ENCODE measurements at regions not wholly inside any gene's neighbourhood (a gene's known extent, or its start where the extent isn't known, plus 50 kb on each side); places are given as distances from the start of the nearest gene placed in this dataset.
"Not testable (repeated sequence)": the region's sequence is repeated elsewhere in the genome, so short reads cannot be mapped to it uniquely, and the experiment has no call there.

DNA sequence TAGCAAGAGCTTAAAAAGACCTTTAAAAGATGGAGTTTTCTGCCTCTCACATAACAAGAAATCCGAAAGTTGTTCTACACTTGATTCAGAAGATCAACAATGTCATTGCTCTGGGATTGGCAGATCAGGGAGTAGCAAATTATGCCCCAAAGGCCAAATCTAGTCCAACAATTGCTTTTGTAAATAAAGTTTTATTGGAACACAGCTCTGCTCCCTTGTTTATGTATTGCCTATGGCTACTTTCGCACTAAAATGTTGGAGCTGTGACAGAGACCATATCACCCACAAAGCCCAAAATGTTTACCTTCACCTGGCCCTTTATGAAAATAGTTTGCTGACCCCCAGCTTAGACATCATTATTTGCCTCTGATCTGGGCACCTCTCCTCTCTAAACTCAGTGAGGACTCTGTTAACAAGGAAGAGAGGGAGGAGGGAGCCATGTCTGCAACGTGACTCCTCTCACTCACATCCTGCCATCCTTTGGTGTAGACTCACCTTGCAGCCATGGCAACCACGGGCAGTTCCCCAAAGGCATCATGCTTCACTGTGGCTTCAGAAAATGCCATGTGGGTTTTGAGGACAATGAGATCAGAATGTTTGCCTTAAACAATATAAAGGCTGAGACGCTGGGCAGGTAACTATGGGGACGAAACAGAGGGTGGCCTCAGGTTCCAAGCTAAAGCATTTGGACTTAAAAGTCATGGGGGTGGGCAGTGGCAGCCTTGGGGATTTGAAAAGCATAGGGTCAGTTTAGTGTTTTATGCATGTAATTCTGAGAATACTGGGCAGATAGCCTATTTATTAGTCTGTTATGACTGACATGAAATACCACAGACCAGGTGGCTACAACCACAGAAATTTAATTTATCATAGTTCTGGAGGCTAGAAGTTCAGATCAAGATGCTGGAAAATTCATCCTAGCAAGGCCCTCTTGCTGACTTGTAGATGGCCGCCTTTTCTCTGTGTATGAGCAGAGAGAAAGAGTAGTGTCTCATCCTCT is 149.7 kb upstream of the TNFAIP3 start:
- DNase-seq, result peak; percentile 75

DNA sequence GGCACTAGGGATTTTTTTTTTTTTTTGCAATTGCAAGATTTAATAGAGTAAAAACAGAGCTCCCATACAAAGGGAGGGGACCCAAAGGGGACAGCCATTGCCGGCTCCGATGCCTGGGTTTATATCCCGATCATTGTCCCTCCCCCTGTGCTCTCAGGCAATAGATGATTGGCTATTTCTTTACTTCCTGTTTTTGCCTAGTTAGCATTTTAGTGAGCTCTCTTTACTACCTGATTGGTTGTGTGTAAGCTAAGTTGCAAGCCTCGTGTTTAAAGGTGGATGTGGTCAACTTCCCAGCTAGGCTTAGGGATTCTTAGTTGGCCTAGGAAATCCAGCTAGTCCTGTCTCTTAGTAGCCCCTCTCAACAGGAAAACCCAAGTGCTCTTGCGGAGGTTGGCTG is 148.2 kb upstream of the TNFAIP3 start:
- DNase-seq, result not testable (repeated sequence)

DNA sequence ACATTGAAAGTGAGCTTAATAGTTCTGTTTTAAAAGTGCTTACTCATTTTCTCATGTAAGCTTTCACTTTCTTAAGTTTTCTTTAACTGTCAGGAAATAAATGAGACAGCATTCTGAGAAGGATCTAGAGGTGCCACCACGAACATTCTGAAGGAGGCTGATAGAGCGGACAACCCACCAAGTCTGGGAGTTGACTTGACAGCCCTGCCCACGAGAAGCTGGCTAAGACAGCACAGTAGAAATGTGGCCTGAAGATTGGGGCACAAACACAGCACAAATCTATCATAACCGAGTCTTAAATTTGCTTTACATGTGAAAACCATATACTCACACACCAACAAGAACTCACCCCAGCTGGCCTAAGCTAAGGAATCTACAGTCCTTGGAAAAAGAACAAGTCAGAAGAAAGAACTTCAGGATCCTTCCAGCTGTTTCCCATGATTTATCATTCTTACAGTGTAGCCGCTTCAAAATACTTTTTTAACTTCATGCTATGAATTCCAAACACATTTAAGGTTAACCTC is 144.2 kb upstream of the TNFAIP3 start:
- no peak for DNase-seq

DNA sequence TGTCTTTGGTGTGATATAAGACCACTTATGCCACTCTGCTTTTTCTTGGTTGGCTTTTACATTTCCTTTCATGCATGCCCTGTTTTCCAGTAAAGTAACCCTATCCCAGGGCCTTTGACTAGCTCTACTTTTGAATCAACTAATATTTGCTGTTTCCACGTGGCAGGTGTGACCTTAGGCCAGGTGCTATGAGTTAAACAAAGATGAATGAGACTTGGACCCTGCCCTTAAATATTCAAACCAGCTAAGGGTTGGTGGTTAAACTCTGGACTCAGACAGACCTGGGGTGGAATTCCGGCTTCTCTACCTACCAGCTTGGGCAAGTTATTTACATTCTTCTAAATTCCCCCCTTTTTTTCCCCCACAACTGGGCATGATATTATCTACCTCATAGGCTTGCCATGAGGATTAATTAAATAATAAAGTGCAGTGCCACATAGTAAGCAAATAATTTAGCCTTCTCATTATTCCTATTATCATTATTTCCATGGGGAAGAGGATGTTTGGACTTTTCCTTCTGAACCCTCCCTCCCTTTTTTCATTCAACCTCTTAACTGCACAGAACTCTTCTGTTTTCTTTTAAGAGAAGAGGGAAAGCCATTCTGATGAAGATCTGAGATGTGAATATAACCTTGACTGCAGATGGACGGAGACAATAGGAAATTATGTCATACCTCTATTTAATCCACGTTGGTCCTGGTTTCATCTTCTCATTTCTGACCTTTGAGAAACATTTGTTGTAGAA is 143.6 kb upstream of the TNFAIP3 start:
- DNase-seq, result no peak

DNA sequence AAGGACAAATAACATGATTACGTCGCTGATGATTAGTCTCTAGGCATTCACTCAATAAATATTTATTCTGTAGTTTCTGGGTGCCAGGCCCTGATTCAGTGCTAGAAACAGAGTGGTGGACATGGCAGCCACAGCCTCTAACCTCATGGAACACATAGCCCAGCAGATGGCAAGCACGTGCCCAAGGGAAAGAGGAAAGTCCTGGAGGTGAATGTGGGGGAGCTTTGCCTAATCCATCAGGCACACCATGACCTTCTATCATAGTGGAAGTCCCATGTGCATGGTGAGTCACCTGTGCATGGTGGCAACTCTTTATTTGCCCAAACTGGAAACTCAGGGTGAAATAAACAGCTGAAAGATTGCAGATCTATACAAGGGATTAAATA is 143.0 kb upstream of the TNFAIP3 start:
- DNase-seq, result no peak

DNA sequence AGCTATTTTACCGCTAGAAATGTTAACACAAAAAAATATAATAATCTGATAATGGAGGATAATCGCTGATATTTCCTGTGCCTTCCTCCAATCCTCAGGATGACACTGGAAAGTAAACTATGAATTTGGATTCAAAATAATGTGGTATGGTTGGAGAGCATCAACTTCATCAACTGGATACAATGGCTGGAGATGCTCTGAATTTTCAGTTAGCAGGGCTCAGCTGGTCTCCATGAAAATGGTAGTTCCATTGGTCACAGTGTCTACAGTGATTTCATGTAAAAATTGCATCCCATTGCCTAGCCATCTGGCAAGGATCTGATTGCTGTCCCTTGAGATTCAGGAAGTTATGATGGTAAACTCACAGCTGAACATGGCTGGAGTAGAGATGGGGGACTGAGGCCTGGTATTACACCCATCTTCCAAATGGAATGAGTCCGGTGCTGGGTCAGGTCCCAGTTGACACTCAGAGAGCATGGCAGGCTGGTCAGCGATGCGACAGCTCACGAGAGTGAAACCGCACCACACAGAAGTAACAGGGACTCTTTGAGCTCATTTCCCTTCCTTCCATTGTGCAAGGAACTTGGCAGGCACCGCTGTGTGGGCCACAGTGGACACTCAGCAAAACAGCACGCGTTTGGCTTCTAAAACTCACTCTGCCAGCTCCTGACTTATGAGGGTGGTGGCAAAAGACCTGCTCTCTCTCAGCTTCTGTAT is 142.4 kb upstream of the TNFAIP3 start:
- DNase-seq, result no peak

DNA sequence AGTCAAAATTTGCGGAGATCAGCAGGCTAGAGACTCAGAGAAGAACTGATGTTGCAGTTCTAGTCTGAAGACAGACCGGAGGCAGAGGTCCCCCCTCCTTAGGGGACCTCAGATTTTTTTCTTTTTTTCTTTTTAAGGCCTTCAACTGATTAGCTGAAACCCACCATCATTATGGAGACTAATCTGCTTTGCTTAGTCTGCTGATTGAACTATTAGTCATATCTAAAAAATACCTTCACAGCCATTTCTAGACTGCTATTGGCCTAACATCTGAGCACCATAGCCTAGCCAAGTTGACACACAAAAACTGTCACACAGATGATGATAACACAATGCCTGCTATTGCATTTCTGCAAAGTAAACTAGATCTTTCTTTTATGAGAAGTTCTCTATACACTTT is 141.1 kb upstream of the TNFAIP3 start:
- no peak for DNase-seq

DNA sequence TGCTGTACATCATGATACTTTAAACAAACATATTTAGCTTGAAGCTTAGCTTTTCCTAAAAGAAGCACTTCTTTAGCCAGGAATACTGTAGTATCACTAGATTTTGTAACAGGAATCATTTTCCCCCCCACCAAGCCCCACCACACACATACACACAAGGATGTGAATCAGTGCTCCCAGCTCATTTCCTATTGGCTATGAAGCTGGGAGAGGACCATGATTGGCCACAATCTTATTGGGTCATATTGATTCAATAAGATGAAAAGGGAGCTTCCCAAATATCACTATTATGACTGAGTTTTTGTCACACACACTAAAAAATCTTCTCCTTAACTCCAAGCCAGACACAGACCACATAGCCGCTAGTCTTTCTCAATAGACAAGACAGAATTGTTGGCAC is 140.5 kb upstream of the TNFAIP3 start:
- DNase-seq, result no peak

DNA sequence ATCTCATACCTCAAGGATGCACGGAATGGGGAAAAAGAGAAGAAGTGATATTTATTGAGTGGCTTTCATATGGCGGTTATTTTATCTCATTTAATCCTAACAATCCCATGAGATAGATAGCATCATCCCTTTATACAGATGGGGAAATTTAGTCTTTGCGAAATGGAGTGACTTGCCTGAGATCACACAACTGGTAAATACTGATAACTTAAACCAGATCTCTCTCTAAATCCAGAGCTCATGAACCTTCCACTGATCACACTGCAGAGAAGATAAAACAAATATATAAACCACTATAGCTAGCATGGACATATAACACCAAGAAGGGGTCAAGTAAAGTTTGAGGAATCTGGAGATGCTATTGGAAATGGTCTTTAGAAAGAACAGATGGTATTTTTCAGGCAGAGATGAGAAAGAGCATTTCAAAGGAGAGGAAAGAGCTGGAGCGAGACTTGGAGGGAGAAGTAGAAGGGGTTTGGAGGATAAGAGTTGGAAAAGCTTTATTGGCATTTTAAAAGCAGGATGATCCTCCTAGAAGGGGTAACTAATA is 139.8 kb upstream of the TNFAIP3 start:
- no peak for DNase-seq

DNA sequence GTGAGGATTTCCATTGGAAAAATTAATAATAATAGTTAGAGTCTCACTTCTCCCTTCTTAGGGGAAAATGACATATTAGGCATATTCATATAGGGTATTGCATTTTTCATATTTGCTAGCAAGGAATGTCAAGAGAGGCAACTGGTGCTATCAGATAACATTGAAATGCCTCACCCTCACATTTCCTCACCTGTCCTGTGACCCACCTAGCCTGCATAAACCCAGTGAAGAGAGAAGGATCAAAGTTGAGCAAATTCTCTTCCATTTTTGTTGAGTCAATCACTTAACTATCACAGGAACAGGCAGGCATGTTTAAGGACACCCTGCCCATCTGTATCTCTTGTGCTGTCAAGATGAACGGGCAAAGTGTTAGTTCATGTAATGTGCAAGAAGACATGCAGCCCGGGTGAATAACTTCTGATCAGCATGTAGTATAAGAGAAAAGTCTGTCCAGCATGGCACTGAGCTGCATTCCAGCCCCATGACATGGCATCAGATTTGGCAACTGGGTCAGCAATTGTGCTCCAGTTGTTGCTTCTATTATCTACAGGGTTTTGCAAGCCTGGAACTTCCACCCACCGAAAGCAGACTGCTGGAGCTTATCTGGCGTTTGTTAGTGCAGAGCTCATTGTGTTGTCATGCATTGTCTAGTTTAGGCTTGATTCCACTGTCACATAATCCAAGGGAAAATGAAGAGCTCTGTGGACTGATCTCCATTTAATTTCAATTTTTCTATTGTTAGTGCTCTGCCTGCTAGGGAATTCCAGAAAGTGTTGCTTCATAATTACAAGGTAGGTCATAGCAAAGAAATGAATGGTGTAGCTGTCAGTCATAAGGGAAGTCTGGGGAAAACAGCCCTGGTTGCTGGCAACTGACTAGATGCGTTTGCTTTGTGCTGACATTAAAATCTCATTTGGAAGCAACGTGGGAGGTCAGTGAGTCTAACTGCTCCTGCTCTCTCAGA is 138.4 kb upstream of the TNFAIP3 start:
- DNase-seq, result no peak

DNA sequence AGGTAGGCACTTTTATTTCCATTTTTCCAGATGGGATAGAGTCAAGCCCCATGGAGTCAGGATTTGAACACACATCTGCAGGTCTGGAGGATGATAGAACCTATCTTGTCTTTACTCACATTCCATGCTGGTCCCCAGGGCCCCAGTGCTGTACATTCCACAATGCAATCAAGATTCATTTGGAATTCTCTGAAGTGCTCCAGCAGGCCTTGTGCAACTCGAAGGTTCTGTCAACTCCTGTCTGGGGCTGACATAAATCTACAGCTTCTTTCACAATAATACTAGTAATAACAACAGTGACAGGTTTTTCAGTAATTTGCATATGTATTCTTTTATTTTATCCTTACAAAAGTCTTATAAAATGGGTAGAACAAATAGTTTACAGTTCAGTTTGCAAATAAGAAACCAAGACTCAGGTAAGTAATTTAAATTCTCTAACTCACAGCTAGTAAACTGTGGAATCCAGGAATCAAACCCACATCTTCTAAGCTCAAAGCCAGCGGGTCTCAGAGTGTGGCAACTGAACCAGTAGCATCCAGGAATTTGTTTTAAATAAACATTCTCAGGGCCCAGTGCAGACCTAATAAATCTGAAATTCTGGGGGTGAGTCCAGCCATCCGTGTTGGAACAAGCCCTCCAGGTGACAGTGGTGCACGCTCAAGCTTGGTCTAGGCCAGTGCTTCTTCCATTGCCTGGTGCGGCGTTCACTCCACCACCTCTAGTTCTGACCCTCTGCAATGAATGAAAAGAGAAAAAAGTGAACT is 137.0 kb upstream of the TNFAIP3 start:
- DNase-seq, result no peak

DNA sequence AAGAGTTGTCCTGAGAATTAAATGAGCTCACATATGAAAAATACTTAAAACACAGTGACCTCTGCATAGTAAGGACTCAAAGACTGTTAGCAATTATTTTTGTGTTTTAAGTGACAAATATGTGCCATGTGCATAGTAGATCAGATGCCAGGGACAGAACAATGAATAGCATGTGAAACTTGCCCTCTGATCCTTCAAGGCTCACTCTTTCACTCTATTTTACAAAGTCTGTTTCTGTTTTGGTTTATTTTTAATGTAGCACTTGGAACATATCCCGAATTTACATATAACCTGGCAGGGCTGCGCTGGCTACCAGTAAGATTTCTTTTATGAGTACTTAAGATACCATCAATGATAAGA is 135.5 kb upstream of the TNFAIP3 start:
- no peak for DNase-seq

DNA sequence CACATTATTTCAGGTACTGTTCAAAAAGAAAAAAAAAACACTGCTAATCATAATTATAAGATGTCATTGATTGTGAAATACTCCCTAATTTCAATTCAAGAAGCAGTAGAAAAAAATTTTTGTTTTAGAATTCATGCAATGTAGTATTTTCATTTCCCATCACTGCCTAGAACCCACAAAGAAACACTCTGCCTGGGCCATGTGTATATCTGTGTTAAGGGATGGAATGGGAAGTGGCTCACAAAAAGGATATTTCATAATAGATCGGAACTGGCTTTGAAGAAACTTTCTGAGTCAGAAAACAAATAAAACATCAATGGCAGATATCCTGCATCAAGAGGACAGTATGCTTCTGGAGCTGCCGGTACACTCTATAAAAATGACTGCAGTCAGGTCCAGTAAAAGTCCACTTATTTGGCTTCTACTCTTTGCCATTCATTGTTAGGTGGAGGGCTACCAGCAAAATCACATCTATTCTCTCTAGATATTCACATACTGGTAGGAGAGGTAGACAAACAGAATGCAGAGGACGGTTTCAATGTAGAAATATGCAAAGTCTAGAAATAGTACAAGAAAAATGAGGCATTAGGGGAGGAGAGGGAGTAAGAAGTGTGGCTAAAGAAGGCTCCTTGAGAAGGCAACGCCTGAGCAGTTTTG is 135.0 kb upstream of the TNFAIP3 start:
- DNase-seq, result no peak

DNA sequence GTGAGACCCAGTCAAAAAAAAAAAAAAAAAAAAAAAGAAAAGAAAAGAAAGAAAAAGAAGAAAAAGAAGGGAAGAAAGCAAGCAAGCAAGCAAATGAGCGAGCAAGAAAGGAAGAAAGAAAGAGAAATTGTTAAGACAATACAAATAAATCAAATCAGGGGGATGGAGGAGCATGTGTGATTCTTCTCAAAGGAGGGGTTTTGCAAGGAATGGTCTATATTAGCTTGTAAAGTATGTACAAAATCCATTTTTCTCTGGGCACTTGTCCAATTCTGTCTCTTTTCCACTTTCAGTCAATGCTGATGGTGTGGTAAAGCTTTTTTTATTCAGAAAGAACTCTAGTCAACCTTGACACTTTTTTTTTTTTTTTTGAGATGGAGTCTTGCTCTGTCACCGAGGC is 133.7 kb upstream of the TNFAIP3 start:
- no peak for DNase-seq

DNA sequence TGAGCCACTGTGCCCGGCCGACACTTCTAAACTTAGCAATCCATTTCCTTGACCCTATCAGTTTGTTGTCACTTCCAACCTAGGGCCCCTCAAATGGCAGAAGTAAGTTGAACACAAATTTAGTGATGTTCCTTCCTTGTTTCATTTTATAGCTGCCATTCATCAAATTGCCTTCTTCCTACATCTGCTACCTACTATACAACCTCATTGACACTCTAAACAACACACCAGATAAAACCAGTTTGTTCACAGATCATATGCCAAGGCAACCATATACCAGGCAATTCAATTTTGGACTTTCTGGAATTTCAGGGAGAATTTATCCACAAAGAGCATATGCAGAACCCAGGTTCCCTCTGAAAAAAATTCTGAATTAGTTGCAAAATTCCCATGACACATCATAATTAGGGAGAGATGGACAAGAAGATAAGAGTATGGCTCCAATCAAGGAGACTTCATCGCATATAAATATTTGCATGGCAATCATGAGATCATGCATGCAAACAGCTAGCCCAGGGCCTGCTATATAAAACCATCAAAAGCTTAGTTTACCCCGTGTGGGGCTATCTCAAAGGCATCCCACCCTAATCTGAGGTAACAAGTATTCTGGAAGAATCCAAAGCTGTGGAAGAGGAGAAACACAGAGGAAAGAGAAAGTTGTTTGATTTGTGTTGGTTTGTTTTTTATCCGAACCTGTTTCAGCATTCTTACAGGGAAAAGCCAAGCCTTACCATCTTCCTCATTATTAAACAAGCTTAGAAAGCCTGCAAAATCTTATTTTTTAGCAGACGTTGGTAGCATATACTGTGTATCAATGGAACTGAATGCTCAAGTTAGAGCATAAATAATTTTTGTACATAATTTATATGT is 132.8 kb upstream of the TNFAIP3 start:
- DNase-seq, result no peak

DNA sequence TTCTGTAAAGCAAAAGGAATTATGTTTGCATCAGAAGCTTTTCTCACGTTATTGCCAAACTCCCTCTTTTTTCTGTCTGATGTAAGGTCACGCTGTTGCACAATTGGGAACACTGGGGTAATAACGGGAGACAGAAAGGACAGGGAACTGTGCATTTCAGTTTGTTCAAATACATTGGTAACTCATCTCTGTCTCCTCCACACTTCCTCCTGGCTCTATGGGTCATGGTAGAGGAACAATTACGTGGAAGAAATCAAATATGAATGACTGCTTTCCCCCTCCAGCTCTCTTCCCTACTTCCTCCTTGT is 132.2 kb upstream of the TNFAIP3 start:
- no peak for DNase-seq

DNA sequence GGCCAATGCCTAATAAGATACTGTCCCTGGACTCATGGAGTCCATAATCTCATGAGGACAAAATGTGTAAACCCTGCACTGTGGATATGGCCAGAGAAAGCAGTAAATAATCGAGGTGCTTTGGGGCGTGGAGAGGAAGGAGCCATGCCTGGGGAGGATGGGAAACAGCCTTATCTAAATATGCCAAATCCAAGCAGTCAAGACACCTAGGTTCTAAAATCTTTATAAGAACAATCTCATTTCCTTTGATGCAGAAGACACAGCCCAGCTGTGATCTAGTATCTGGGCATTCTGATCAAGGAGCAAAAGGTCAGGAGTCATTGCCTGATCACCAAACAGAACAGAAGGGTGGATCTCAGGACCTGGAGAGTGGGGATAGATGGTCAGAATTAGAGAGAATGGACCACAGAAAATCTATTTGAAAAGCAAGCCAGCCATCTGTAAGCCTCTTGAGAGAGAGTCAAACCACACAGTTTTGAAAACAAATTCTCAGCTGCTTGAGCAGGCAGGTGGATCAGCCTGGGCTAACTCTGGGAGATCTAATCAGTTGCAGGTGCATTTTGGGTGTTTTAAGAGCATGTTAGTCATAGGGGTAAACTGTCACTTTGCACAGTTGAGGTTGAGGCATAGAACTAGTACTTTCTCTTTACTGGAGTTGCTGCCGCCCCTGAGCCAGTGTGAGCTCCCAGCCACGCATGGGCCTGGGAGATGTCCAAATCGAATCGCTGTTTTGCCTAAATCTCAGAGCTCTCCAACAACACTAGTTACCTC is 130.8 kb upstream of the TNFAIP3 start:
- DNase-seq, result peak; percentile 6

DNA sequence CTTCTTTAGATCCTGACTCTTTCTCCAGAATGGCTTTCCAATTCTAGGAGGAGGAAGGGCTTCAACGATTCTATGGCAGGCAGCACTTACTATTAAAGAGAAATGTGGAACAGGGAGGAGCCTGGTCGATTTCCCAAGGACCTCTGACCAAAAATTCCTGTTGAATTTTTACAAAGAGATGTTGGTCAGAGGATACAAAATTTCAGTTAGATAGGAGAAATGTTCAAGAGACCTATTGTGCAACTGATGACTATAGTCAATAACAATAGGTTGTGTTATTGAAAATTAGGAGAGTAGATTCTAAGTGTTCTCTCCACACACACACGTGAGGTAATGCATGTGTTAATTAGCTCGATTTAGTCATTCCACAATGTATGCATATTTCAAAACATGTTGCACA is 130.1 kb upstream of the TNFAIP3 start:
- no peak for DNase-seq

Data from activated gamma-delta T cell treated with Interleukin-2 at 50 U/mL for 16 hours (primary cell).